H1 (cell line): ENCODE measurements at regions not wholly inside any gene's neighbourhood (a gene's known extent, or its start where the extent isn't known, plus 50 kb on each side); places are given as distances from the start of the nearest gene placed in this dataset.

ENCODE experiments used
- CTCF ChIA-PET: fragments of 300-600 bp; sonication (Branson Sonifier 250); formaldehyde crosslinking; loops from one replicate; lab custom pipeline; 2021; ENCODE audit not compliant: partially characterized antibody; lab: Charles Lee
- POLR2A ChIA-PET: fragments of 300-600 bp; sonication (Branson Sonifier 250); formaldehyde crosslinking; loops from one replicate; lab custom pipeline; 2021; ENCODE audit warnings: inconsistent platforms; ENCODE audit not compliant: partially characterized antibody; lab: Charles Lee
- DNase-seq, 2 experiments: peaks; one replicate each; pipeline versions ENCODE4 v3.0.0 to v3.0.0-alpha.2; 2010 to 2022; ENCODE audit warnings: low spot score in 2 of 2, low read depth in 1 of 2, mixed read lengths in 1 of 2
- FAIRE-seq: peaks from 2 replicates; lab custom pipeline; 2011; peaks lifted over from hg19 to GRCh38; lab: Jason Lieb, UNC
- H2AFZ ChIP-seq: 2 replicates; pipeline ENCODE4 v1.8.1; 2012; ENCODE audit warnings: low read length, inconsistent platforms
- H2AK5ac ChIP-seq: 2 replicates; pipeline ENCODE4 v1.6.1; 2013; ENCODE audit warnings: low read depth, low read length
- H2BK120ac ChIP-seq: replicated peaks from 2 replicates; pipeline ENCODE3; 2013; ENCODE audit warnings: low read depth, low read length, inconsistent platforms
- H2BK12ac ChIP-seq: 2 replicates; pipeline ENCODE4 v1.6.1; 2013; ENCODE audit warnings: low read depth, low read length
- H2BK15ac ChIP-seq: 2 replicates; pipeline ENCODE4 v1.6.1; 2013; ENCODE audit warnings: low read length
- H2BK20ac ChIP-seq: 2 replicates; pipeline ENCODE4 v1.6.1; 2013; ENCODE audit warnings: low read length
- H2BK5ac ChIP-seq: 2 replicates; pipeline ENCODE4 v1.6.1; 2013; ENCODE audit warnings: low read depth, low read length
- H3K14ac ChIP-seq: 2 replicates; pipeline ENCODE4 v1.6.1; 2013; ENCODE audit warnings: inconsistent platforms; ENCODE audit not compliant: insufficient read length
- H3K18ac ChIP-seq: 2 replicates; pipeline ENCODE4 v1.6.1; 2013; ENCODE audit warnings: low read length; ENCODE audit errors: extremely low read depth
- H3K23ac ChIP-seq: 2 replicates; pipeline ENCODE4 v1.6.1; 2013; ENCODE audit warnings: inconsistent platforms; ENCODE audit not compliant: insufficient read length
- H3K23me2 ChIP-seq: 2 replicates; pipeline ENCODE4 v1.6.1; 2013; ENCODE audit warnings: low read depth, low read length
- H3K27ac ChIP-seq: 2 replicates; pipeline ENCODE4 v1.6.1; 2011; ENCODE audit warnings: low read depth, low read length, inconsistent platforms
- H3K27me3 ChIP-seq, 4 experiments: replicated peaks in 1 of 4; 1 replicate in 1 of 4; 2 replicates in 3 of 4; pipeline versions ENCODE4 v1.6.1 to v1.8.1; 2011 to 2013; ENCODE audit warnings: low read length in 3 of 4, mild to moderate bottlenecking in 3 of 4, inconsistent platforms in 2 of 4, mixed read lengths in 2 of 4, moderate library complexity in 1 of 4; ENCODE audit not compliant: control insufficient read depth in 3 of 4, insufficient read depth in 3 of 4; ENCODE audit errors: extremely low read depth in 1 of 4
- H3K36me3 ChIP-seq, 4 experiments: 2 replicates each; pipeline versions ENCODE4 v1.6.1 to v1.8.1; 2011 to 2013; ENCODE audit warnings: mild to moderate bottlenecking in 4 of 4, low read length in 3 of 4, moderate library complexity in 2 of 4, control low read depth in 1 of 4, inconsistent platforms in 1 of 4; ENCODE audit not compliant: insufficient read depth in 4 of 4, control insufficient read depth in 2 of 4
- H3K4ac ChIP-seq: replicated peaks from 2 replicates; pipeline ENCODE3; 2013; ENCODE audit warnings: low read length, low read depth, mixed read lengths, inconsistent platforms; ENCODE audit not compliant: insufficient read length
- H3K4me1 ChIP-seq, 4 experiments: replicated peaks in 1 of 4; 1 replicate in 1 of 4; 2 replicates in 3 of 4; pipeline versions ENCODE4 v1.6.1 to v1.8.1; 2011 to 2013; ENCODE audit warnings: low read length in 3 of 4, inconsistent platforms in 2 of 4, mixed read lengths in 1 of 4; ENCODE audit not compliant: insufficient read depth in 4 of 4, control insufficient read depth in 3 of 4
- H3K4me2 ChIP-seq, 2 experiments: 2 replicates each; pipeline versions ENCODE4 v1.6.1 to v1.8.1; 2011 to 2013; ENCODE audit warnings: low read depth in 2 of 2, low read length in 2 of 2, control low read depth in 1 of 2, inconsistent platforms in 1 of 2, mild to moderate bottlenecking in 1 of 2; ENCODE audit not compliant: insufficient read depth in 1 of 2
- H3K4me3 ChIP-seq, 4 experiments: fragments of 200-600, 300-600 bp in 1 of 4; sonication (generic), shearing (Covaris generic), sonication (Bioruptor Twin) in 1 of 4; 2 replicates each; pipeline versions ENCODE4 v1.5.1 to v1.8.1; 2011 to 2016; ENCODE audit warnings: low read length in 4 of 4, low read depth in 3 of 4, control low read depth in 2 of 4, inconsistent platforms in 2 of 4, mild to moderate bottlenecking in 2 of 4, mixed read lengths in 1 of 4, moderate library complexity in 1 of 4; ENCODE audit not compliant: insufficient read depth in 2 of 4; ENCODE audit errors: extremely low read depth in 1 of 4
- H3K56ac ChIP-seq: replicated peaks from 2 replicates; pipeline ENCODE3; 2013; ENCODE audit warnings: low read depth, mild to moderate bottlenecking, mixed read lengths, low read length, inconsistent platforms; ENCODE audit not compliant: insufficient read length
- H3K79me1 ChIP-seq: 2 replicates; pipeline ENCODE4 v1.6.1; 2013; ENCODE audit warnings: low read depth, low read length, control low read depth
- H3K79me2 ChIP-seq, 2 experiments: 2 replicates each; pipeline versions ENCODE4 v1.6.1 to v1.8.1; 2012 to 2013; ENCODE audit warnings: low read length in 2 of 2, mild to moderate bottlenecking in 2 of 2, inconsistent platforms in 1 of 2; ENCODE audit not compliant: insufficient read depth in 2 of 2, control insufficient read depth in 1 of 2
- H3K9ac ChIP-seq, 4 experiments: replicated peaks in 1 of 4; 1 replicate in 1 of 4; 2 replicates in 3 of 4; pipeline versions ENCODE4 v1.6.1 to v1.8.1; 2011 to 2013; ENCODE audit warnings: low read depth in 3 of 4, low read length in 3 of 4, control low read depth in 2 of 4, mild to moderate bottlenecking in 2 of 4, moderate library complexity in 2 of 4, inconsistent platforms in 1 of 4; ENCODE audit errors: extremely low read depth in 1 of 4
- H3K9me3 ChIP-seq, 2 experiments: 2 replicates each; pipeline versions ENCODE4 v1.6.1 to v1.8.1; 2012 to 2013; ENCODE audit warnings: mild to moderate bottlenecking in 2 of 2, moderate library complexity in 2 of 2, control low read depth in 1 of 2, inconsistent platforms in 1 of 2, low read depth in 1 of 2, low read length in 1 of 2, mixed read lengths in 1 of 2; ENCODE audit not compliant: insufficient read depth in 2 of 2
- H4K20me1 ChIP-seq, 2 experiments: replicated peaks in 1 of 2; 2 replicates each; pipeline versions ENCODE3 to v1.8.1; 2011 to 2013; ENCODE audit warnings: inconsistent platforms in 2 of 2, low read length in 2 of 2, mild to moderate bottlenecking in 1 of 2; ENCODE audit not compliant: insufficient read depth in 2 of 2, control insufficient read depth in 1 of 2
- H4K5ac ChIP-seq: 2 replicates; pipeline ENCODE4 v1.6.1; 2013; ENCODE audit warnings: low read length, low read depth, mixed read lengths, inconsistent platforms; ENCODE audit not compliant: insufficient read length
- H4K8ac ChIP-seq: 2 replicates; pipeline ENCODE4 v1.8.0; 2013; ENCODE audit warnings: mild to moderate bottlenecking, moderate library complexity, low read length, inconsistent platforms; ENCODE audit not compliant: insufficient read depth; ENCODE audit errors: extremely low read depth
- H4K91ac ChIP-seq: replicated peaks from 2 replicates; pipeline ENCODE3; 2013; ENCODE audit warnings: low read length, mixed read lengths, inconsistent platforms; ENCODE audit not compliant: insufficient read length
- CHD2 ChIP-seq: IDR thresholded peaks from 2 replicates; pipeline ENCODE4 v1.6.1; 2012; ENCODE audit warnings: low read length, improper control_type of control experiment
- GABPA ChIP-seq: IDR thresholded peaks from 2 replicates; pipeline ENCODE4 v1.6.1; 2011; ENCODE audit warnings: mild to moderate bottlenecking, low read length, moderate library complexity, borderline replicate concordance; ENCODE audit not compliant: insufficient read depth
- KDM1A ChIP-seq: fragments of 200-600, 300-600 bp; sonication (generic); IDR thresholded peaks from 2 replicates; pipeline ENCODE4 v1.7.1; 2016; ENCODE audit warnings: mild to moderate bottlenecking, low read length, borderline replicate concordance
- KDM5A ChIP-seq: fragments of 200-600 bp; IDR thresholded peaks from 2 replicates; pipeline ENCODE4 v1.7.1; 2012; ENCODE audit warnings: mild to moderate bottlenecking, low read length, inconsistent platforms, mixed read lengths
- SIRT6 ChIP-seq: IDR thresholded peaks from one replicate; pipeline ENCODE4 v1.7.1; 2012; ENCODE audit warnings: low read length, inconsistent platforms
- SP2 ChIP-seq: IDR thresholded peaks from 2 replicates; pipeline ENCODE4 v1.6.1; 2012; ENCODE audit warnings: mild to moderate bottlenecking, low read length, inconsistent platforms
- TAF7 ChIP-seq: optimal IDR thresholded peaks from 2 replicates; pipeline ENCODE3; 2011; ENCODE audit warnings: low read depth, mild to moderate bottlenecking, inconsistent platforms, low read length, moderate library complexity, borderline replicate concordance
- TBP ChIP-seq: IDR thresholded peaks from 2 replicates; pipeline ENCODE4 v1.6.1; 2011; ENCODE audit warnings: low read depth, low read length, improper control_type of control experiment
- WGBS, 2 experiments: shearing (Covaris generic) in 1 of 2; methylation state at CpG; one replicate each; pipeline versions ENCODE4 v1.1.6 to v1.1.7; 2013 to 2015; ENCODE audit warnings: low lambda C conversion rate in 2 of 2, mixed read lengths in 2 of 2, inconsistent platforms in 1 of 2, low coverage in 1 of 2, missing lambda C conversion rate in 1 of 2; ENCODE audit not compliant: insufficient replicate concordance in 2 of 2, insufficient coverage in 1 of 2, insufficient read length in 1 of 2; ENCODE audit errors: extremely low coverage in 1 of 2, missing lambda C conversion rate in 1 of 2; 5-methylcytosine and 5-hydroxymethylcytosine counted together

DNA sequence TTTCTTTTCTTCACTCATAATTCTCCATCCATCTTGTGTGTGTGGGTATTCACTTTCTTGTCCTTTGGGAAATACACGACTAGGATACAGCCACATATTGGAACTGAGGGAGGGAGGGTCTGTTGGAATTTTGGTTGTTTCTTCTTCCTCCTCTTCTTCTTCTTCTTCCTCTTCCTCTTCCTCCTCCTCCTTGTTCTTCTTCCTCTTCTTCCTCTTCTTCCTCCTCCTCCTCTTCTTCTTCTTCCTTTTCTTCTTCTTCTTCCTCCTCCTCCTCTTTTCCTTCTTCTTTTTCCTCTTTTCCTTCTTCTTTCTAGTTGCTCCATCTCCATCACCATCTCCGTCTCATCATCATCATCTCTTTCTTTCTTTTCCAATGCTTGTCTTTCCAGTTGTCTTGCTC is 1307.3 kb upstream of the ZEB2 start:
- no peak overlapping the region for H2BK120ac ChIP-seq
- no peak overlapping the region for H4K8ac ChIP-seq
- POLR2A ChIA-PET = no interaction called here
- no peak overlapping the region for H2BK20ac ChIP-seq
- WGBS, 2 experiments = 98 to 100% methylated on average over 1 to 2 of the region's 2 CpGs
- TF ChIP-seq SP2 (no peak), KDM5A (no peak), TAF7 (no peak), GABPA (no peak), KDM1A (no peak), SIRT6 (no peak), TBP (no peak), CHD2 (no peak)
- H3K9me3 ChIP-seq = no peaks in the 10 kb centered on the region
- H2AFZ ChIP-seq = no peak overlapping the region
- H3K27ac ChIP-seq = no peak overlapping the region
- no peak overlapping the region for H3K56ac ChIP-seq
- FAIRE-seq (no peak), DNase-seq (no peak)
- H4K91ac ChIP-seq = no peak overlapping the region
- H2AK5ac ChIP-seq = no peak overlapping the region
- no peak overlapping the region for H3K14ac ChIP-seq
- no peaks in the 10 kb centered on the region; the same call in 1 of the 2 replicates for H3K23me2 ChIP-seq
- no peak overlapping the region for H2BK12ac ChIP-seq
- H3K79me1 ChIP-seq = no peaks in the 10 kb centered on the region
- H3K4me3 ChIP-seq = no peak overlapping the region
- no peak overlapping the region for H2BK15ac ChIP-seq
- no peak overlapping the region for H4K5ac ChIP-seq
- H3K4ac ChIP-seq = no peak overlapping the region
- H3K9ac ChIP-seq = no peak overlapping the region
- no peak overlapping the region for H3K23ac ChIP-seq
- 0 out of 7 replicates have a peak, but pooled peaks cover 0 to 3% (median 0%) of the 10 kb centered on the region in 4 experiments for H3K4me1 ChIP-seq
- H2BK5ac ChIP-seq = no peak overlapping the region
- CTCF ChIA-PET = interaction anchor here (0.6 kb wide), 1 partner anchor 508 kb away, joined by 3 read pairs; no protein-coding TSS in a partner anchor
- H3K36me3 ChIP-seq = no peaks in the 10 kb centered on the region
- H3K79me2 ChIP-seq = no peaks in the 10 kb centered on the region
- no peak overlapping the region for H3K4me2 ChIP-seq
- no peaks in the 10 kb centered on the region for H4K20me1 ChIP-seq
- H3K18ac ChIP-seq = no peak overlapping the region
- H3K27me3 ChIP-seq = no peaks in the 10 kb centered on the region
